GM21423 (cell line): ENCODE measurements at regions not wholly inside any gene's neighbourhood (a gene's known extent, or its start where the extent isn't known, plus 50 kb on each side); places are given as distances from the start of the nearest gene placed in this dataset.

Experiments used
- ATAC-seq: cut with Tn5 transposase; IDR thresholded peaks from one replicate; pipeline ENCODE4 v1.9.1; 2021; ENCODE audit warnings: mild to moderate bottlenecking, moderate library complexity; ENCODE audit not compliant: unreplicated experiment

GRCh38 chr10:3551761-3552160 is 233.2 kb downstream of the KLF6 start:
- ATAC-seq, result no peak

GRCh38 chr10:3549118-3549517 is 235.9 kb downstream of the KLF6 start:
- ATAC-seq, result no peak

GRCh38 chr10:3548702-3549101 is 236.3 kb downstream of the KLF6 start:
- ATAC-seq, result no peak

GRCh38 chr10:3548076-3548475 is 236.9 kb downstream of the KLF6 start:
- no peak for ATAC-seq

GRCh38 chr10:3544561-3544960 is 240.4 kb downstream of the KLF6 start:
- no peak for ATAC-seq

- ATAC-seq, result no peak
Measured at GRCh38 chr10:3542185-3542611, 242.8 kb downstream of the KLF6 start.

- no peak for ATAC-seq
Measured at GRCh38 chr10:3539696-3540383, 245.2 kb downstream of the KLF6 start.

GRCh38 chr10:3538656-3539531 is 246.1 kb downstream of the KLF6 start:
- ATAC-seq, result no peak

GRCh38 chr10:3538291-3538655 is 246.7 kb downstream of the KLF6 start:
- no peak for ATAC-seq

GRCh38 chr10:3537518-3537917 is 247.5 kb downstream of the KLF6 start:
- no peak for ATAC-seq

- ATAC-seq, result no peak
Measured at GRCh38 chr10:3535001-3535400, 250.0 kb downstream of the KLF6 start.

GRCh38 chr10:3534433-3534832 is 250.6 kb downstream of the KLF6 start:
- ATAC-seq, result no peak

GRCh38 chr10:3533296-3533695 is 251.7 kb downstream of the KLF6 start:
- ATAC-seq, result no peak

GRCh38 chr10:3532644-3533043 is 252.4 kb downstream of the KLF6 start:
- no peak for ATAC-seq

GRCh38 chr10:3531670-3532069 is 253.3 kb downstream of the KLF6 start:
- ATAC-seq, result no peak

GRCh38 chr10:3530783-3531645 is 254.0 kb downstream of the KLF6 start:
- no peak for ATAC-seq

- no peak for ATAC-seq
Measured at GRCh38 chr10:3530346-3530745, 254.7 kb downstream of the KLF6 start.

GRCh38 chr10:3529691-3530090 is 255.3 kb downstream of the KLF6 start:
- no peak for ATAC-seq

GRCh38 chr10:3528823-3529403 is 256.1 kb downstream of the KLF6 start:
- no peak for ATAC-seq

- no peak for ATAC-seq
Measured at GRCh38 chr10:3528271-3528670, 256.7 kb downstream of the KLF6 start.

- ATAC-seq, result no peak
Measured at GRCh38 chr10:3527869-3528268, 257.1 kb downstream of the KLF6 start.
